ENCODE measurements at regions not wholly inside any gene's neighbourhood (a gene's known extent, or its start where the extent isn't known, plus 50 kb on each side); places are given as distances from the start of the nearest gene placed in this dataset.

DNA sequence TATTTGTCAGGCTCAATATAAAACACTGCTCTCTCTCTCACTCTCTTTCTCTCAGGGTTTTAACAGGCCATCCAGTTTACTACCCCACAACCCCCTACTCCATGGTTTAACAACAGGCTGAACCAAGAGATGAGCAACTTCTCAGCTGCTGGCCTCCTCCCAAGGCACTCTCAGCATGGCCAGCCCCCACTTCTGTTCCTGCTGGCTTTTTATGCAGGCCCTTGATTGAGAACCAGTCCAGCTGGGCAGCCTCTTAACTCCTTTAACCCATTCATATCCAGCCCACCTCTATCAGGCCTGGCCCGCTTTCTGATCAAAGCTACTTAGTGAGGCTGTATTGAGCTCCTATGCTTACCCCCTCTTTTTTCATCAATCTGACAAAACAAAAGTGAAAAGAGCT lies 346.8 kb upstream of the POU3F2 start:
- no peak overlapping the region for H2AFZ ChIP-seq (ENCODE audit: low read length)
- TF ChIP-seq, protein P1, sequence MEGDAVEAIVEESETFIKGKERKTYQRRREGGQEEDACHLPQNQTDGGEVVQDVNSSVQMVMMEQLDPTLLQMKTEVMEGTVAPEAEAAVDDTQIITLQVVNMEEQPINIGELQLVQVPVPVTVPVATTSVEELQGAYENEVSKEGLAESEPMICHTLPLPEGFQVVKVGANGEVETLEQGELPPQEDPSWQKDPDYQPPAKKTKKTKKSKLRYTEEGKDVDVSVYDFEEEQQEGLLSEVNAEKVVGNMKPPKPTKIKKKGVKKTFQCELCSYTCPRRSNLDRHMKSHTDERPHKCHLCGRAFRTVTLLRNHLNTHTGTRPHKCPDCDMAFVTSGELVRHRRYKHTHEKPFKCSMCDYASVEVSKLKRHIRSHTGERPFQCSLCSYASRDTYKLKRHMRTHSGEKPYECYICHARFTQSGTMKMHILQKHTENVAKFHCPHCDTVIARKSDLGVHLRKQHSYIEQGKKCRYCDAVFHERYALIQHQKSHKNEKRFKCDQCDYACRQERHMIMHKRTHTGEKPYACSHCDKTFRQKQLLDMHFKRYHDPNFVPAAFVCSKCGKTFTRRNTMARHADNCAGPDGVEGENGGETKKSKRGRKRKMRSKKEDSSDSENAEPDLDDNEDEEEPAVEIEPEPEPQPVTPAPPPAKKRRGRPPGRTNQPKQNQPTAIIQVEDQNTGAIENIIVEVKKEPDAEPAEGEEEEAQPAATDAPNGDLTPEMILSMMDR (conservative IDR thresholded peaks at IDR 0.05; ENCODE audit: low read length) = no peak
- no peak for TF ChIP-seq EZH2phosphoT487 (IDR thresholded peaks at IDR 0.05; ENCODE audit: borderline replicate concordance)

DNA sequence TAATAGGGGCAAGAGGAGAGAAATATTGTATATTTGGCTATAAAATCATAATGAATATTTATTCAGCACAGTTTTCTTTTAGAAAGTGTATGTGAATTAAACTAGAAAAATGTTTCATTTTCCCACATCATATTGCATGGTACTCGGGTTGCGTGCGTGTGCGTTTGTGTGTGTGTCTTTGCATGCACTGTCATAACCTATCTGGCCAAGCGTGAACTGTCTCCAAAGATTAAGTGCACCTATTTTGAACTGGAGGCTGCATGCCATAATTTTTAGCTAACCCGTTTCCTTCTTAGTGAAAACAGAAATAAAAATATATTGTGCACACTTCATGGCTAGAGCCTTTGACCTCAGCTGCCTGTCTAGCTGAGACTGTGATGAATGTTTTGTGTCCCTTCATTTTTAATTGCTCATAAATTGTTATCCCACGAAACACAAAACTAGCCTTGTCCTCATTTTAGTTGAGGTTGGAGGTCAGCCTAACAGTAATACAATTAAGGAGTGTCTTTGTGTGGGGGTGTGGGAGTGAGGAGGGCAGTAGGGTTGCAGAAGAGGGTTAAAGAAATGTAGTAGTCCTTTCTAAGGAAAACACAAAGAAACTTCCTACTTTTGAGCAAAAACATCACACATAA lies 336.1 kb upstream of the POU3F2 start:
- Histone ChIP-seq H3K9me3 (ENCODE audit: insufficient read depth, low read depth, low read length) (no peaks in the 10 kb centered on the region), H2AFZ (ENCODE audit: low read length) (no peak overlapping the region), H3K4me3 (ENCODE audit: low read length, poor library complexity, severe bottlenecking) (no peak overlapping the region), H4K20me1 (ENCODE audit: insufficient read depth, low read length, poor library complexity, severe bottlenecking) (no peaks in the 10 kb centered on the region), H3K9ac (ENCODE audit: low read depth, low read length, poor library complexity, severe bottlenecking) (no peak overlapping the region), H3K36me3 (ENCODE audit: insufficient read depth, low read length) (no peaks in the 10 kb centered on the region), H3K27me3 (ENCODE audit: insufficient read depth, low read length, poor library complexity, severe bottlenecking) (no peaks in the 10 kb centered on the region), H3K4me2 (ENCODE audit: low read depth, low read length, poor library complexity, severe bottlenecking) (no peak overlapping the region), H3F3A (ENCODE audit: low read depth) (no peaks in the 10 kb centered on the region), H3K79me2 (ENCODE audit: insufficient read depth, low read length) (no peaks in the 10 kb centered on the region), H3K4me1 (ENCODE audit: insufficient read depth, low read length, poor library complexity, severe bottlenecking) (no peaks in the 10 kb centered on the region), H3K9me2 (replicated peaks; ENCODE audit: low read depth, low read length) (no peaks in the 10 kb centered on the region)
- TF ChIP-seq, protein P1 (conservative IDR thresholded peaks at IDR 0.05; ENCODE audit: low read length) = no peak
- TF ChIP-seq EZH2phosphoT487 (IDR thresholded peaks at IDR 0.05; ENCODE audit: borderline replicate concordance) = no peak

More for the DNA sequence above, 346.8 kb upstream of the POU3F2 start:
- no peaks in the 10 kb centered on the region for H3K9me2 ChIP-seq (replicated peaks; ENCODE audit: low read depth, low read length)
- H4K20me1 ChIP-seq (ENCODE audit: insufficient read depth, low read length, poor library complexity, severe bottlenecking) = no peaks in the 10 kb centered on the region
- H3K4me1 ChIP-seq (ENCODE audit: insufficient read depth, low read length, poor library complexity, severe bottlenecking) = no peaks in the 10 kb centered on the region
- H3K9me3 ChIP-seq (ENCODE audit: insufficient read depth, low read depth, low read length) = no peaks in the 10 kb centered on the region
- H3K4me3 ChIP-seq (ENCODE audit: low read length, poor library complexity, severe bottlenecking) = no peak overlapping the region
- no peaks in the 10 kb centered on the region for H3K79me2 ChIP-seq (ENCODE audit: insufficient read depth, low read length)
- no peak overlapping the region for H3K4me2 ChIP-seq (ENCODE audit: low read depth, low read length, poor library complexity, severe bottlenecking)
- H3K27me3 ChIP-seq (ENCODE audit: insufficient read depth, low read length, poor library complexity, severe bottlenecking) = no peaks in the 10 kb centered on the region
- no peaks in the 10 kb centered on the region for H3F3A ChIP-seq (ENCODE audit: low read depth)
- no peak overlapping the region for H3K9ac ChIP-seq (ENCODE audit: low read depth, low read length, poor library complexity, severe bottlenecking)
- no peaks in the 10 kb centered on the region for H3K36me3 ChIP-seq (ENCODE audit: insufficient read depth, low read length)

DNA sequence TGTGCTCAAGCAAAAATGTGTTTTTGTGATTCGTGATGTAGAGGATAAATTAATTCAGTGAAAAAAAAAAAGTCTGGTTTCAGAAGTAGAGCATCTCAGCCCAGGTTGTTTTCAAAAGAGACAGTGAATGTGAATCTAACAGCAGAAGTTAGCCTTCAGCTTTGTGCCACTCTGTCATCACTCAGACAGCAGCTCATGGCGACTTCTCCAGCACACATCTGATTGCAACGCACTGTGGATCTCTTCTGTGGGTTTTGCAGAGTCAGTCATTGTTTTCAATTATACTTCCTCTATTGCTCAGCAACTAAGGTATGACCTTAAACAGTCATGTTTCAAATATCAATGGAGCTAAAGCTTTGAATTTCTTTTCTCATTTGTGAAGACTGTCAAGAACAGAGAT lies 335.5 kb upstream of the POU3F2 start:
- H3K79me2 ChIP-seq (ENCODE audit: insufficient read depth, low read length) = no peaks in the 10 kb centered on the region
- no peaks in the 10 kb centered on the region for H3K4me1 ChIP-seq (ENCODE audit: insufficient read depth, low read length, poor library complexity, severe bottlenecking)
- no peaks in the 10 kb centered on the region for H3K9me2 ChIP-seq (replicated peaks; ENCODE audit: low read depth, low read length)
- no peak overlapping the region for H2AFZ ChIP-seq (ENCODE audit: low read length)
- H3K36me3 ChIP-seq (ENCODE audit: insufficient read depth, low read length) = no peaks in the 10 kb centered on the region
- H3K4me2 ChIP-seq (ENCODE audit: low read depth, low read length, poor library complexity, severe bottlenecking) = no peak overlapping the region
- no peak overlapping the region for H3K4me3 ChIP-seq (ENCODE audit: low read length, poor library complexity, severe bottlenecking)
- H3F3A ChIP-seq (ENCODE audit: low read depth) = no peaks in the 10 kb centered on the region
- H3K9me3 ChIP-seq (ENCODE audit: insufficient read depth, low read depth, low read length) = no peaks in the 10 kb centered on the region; the same call in 1 of the 2 replicates
- H3K27me3 ChIP-seq (ENCODE audit: insufficient read depth, low read length, poor library complexity, severe bottlenecking) = no peaks in the 10 kb centered on the region
- no peak for TF ChIP-seq EZH2phosphoT487 (IDR thresholded peaks at IDR 0.05; ENCODE audit: borderline replicate concordance)
- H4K20me1 ChIP-seq (ENCODE audit: insufficient read depth, low read length, poor library complexity, severe bottlenecking) = no peaks in the 10 kb centered on the region
- no peak overlapping the region for H3K9ac ChIP-seq (ENCODE audit: low read depth, low read length, poor library complexity, severe bottlenecking)
